HG03097 (cell line): ENCODE measurements at regions not wholly inside any gene's neighbourhood (a gene's known extent, or its start where the extent isn't known, plus 50 kb on each side); places are given as distances from the start of the nearest gene placed in this dataset.

Experiments
- ATAC-seq: cut with Tn5 transposase; IDR thresholded peaks from one replicate; pipeline ENCODE4 v1.9.1; 2021; ENCODE audit not compliant: unreplicated experiment, low FRiP score

GRCh38 chr20:17796091-17796563 is 96.4 kb downstream of the BANF2 start:
- ATAC-seq: no peak

- ATAC-seq: no peak
These were observed 95.8 kb downstream of the BANF2 start for GRCh38 chr20:17795501-17796071.

- ATAC-seq: no peak
These were observed 95.2 kb downstream of the BANF2 start for GRCh38 chr20:17795003-17795402.

GRCh38 chr20:17794400-17794799 is 94.6 kb downstream of the BANF2 start:
- ATAC-seq: no peak

- no peak for ATAC-seq
These were observed 94.2 kb downstream of the BANF2 start for GRCh38 chr20:17793986-17794385.

GRCh38 chr20:17790296-17790695 is 90.5 kb downstream of the BANF2 start:
- no peak for ATAC-seq

GRCh38 chr20:17787816-17788215 is 88.0 kb downstream of the BANF2 start:
- ATAC-seq: no peak

- no peak for ATAC-seq
These were observed 86.5 kb downstream of the BANF2 start for GRCh38 chr20:17786221-17786718.
